Rectal smooth muscle tissue (tissue), 1 donor: ENCODE measurements at regions not wholly inside any gene's neighbourhood (a gene's known extent, or its start where the extent isn't known, plus 50 kb on each side); places are given as distances from the start of the nearest gene placed in this dataset.
"Not testable (repeated sequence)": the region's sequence is repeated elsewhere in the genome, so short reads cannot be mapped to it uniquely, and the experiment has no call there.

Experiments
- H3K27ac ChIP-seq: one replicate; pipeline ENCODE4 v1.7.0; 2013; ENCODE audit warnings: low read depth, low read length, inconsistent platforms
- H3K27me3 ChIP-seq: one replicate; pipeline ENCODE4 v1.7.0; 2013; ENCODE audit warnings: low read length; ENCODE audit not compliant: control insufficient read depth, insufficient read depth
- H3K36me3 ChIP-seq: one replicate; pipeline ENCODE4 v1.7.0; 2013; ENCODE audit warnings: low read length; ENCODE audit not compliant: control insufficient read depth, insufficient read depth
- H3K4me1 ChIP-seq: one replicate; pipeline ENCODE4 v1.7.0; 2013; ENCODE audit warnings: low read length; ENCODE audit not compliant: control insufficient read depth, insufficient read depth
- H3K4me3 ChIP-seq: one replicate; pipeline ENCODE4 v1.7.0; 2013; ENCODE audit warnings: low read length
- H3K9ac ChIP-seq: one replicate; pipeline ENCODE4 v1.7.0; 2013; ENCODE audit warnings: low read length

DNA sequence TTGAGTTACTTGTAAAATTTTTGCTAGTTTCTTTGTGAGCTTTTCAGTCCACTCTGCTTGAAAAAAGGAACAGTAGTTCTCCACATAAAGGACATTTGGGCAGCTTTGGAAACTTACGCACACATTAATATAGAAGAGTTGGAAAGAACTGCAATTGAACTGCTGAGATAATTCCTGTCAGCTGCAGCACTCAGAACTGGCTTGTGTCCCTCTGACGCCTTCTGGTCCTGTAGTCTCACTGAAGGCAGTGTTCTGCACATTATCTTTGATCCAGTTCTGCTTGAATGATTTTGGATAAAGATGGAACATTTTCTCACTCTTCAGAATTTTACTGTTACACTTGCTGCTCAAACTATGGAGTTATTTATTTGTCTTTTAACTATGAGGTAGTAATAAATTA is 901.9 kb downstream of the OTOL1 start:
- Histone ChIP-seq H3K27me3 (no peaks in the 10 kb centered on the region), H3K9ac (no peak overlapping the region), H3K4me3 (no peak overlapping the region), H3K36me3 (no peaks in the 10 kb centered on the region), H3K27ac (no peak overlapping the region), H3K4me1 (no peaks in the 10 kb centered on the region)

DNA sequence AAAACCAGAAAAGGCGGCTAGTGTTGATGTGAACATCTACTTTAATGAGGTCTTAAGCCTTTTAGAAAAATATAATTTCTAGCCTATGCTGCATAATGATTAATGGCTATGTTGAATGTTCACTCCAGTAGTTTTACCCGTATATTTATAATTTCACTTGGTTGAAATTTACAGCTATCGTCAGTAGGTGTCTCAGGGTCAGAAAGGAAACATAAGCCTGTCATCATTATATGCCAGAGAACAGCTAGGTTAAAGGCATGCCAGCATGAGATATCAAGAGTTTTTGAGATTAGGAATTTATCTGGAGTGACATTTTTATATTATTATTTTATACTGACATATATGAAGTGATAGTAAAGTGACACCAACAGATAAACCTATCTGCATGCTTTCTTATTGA is 904.1 kb downstream of the OTOL1 start:
- no peaks in the 10 kb centered on the region for H3K36me3 ChIP-seq
- no peaks in the 10 kb centered on the region for H3K27me3 ChIP-seq
- H3K27ac ChIP-seq: no peak overlapping the region
- H3K4me3 ChIP-seq: no peak overlapping the region
- no peak overlapping the region for H3K9ac ChIP-seq
- H3K4me1 ChIP-seq: no peaks in the 10 kb centered on the region

DNA sequence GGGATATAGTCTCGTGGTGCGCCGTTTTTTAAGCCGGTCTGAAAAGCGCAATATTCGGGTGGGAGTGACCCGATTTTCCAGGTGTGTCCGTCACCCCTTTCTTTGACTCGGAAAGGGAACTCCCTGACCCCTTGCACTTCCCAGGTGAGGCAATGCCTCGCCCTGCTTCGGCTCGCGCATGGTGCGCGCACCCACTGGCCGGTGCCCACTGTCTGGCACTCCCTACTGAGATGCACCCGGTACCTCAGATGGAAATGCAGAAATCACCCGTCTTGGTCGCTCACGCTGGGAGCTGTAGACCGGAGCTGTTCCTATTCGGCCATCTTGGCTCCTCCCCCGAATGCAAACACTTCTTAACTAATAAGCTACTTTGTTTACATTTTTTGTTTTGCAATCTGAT is 914.9 kb downstream of the OTOL1 start:
- H3K27ac ChIP-seq, H3K36me3 ChIP-seq, H3K27me3 ChIP-seq, H3K9ac ChIP-seq, H3K4me3 ChIP-seq, H3K4me1 ChIP-seq: not testable (repeated sequence)

DNA sequence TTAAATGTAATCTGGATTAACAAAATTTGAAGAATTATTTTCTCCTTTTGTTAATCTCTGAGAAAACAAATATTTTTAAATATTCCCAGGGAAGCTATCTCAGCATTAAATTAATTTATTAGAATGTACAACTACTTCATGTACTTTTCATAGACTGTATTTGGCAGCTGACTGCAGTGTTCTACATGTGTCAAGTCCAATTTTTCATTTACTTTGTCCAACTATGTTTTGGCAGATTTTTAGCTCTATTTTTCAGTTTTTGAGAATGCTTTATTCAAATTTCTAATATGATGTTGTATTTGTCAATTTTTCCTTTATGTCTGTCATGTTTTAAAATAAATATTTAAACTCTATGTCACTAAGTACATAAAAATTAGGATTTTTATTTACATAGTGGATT is 925.1 kb downstream of the OTOL1 start:
- no peaks in the 10 kb centered on the region for H3K27me3 ChIP-seq
- no peak overlapping the region for H3K4me3 ChIP-seq
- no peaks in the 10 kb centered on the region for H3K4me1 ChIP-seq
- no peaks in the 10 kb centered on the region for H3K36me3 ChIP-seq
- H3K27ac ChIP-seq: no peak overlapping the region
- no peak overlapping the region for H3K9ac ChIP-seq

DNA sequence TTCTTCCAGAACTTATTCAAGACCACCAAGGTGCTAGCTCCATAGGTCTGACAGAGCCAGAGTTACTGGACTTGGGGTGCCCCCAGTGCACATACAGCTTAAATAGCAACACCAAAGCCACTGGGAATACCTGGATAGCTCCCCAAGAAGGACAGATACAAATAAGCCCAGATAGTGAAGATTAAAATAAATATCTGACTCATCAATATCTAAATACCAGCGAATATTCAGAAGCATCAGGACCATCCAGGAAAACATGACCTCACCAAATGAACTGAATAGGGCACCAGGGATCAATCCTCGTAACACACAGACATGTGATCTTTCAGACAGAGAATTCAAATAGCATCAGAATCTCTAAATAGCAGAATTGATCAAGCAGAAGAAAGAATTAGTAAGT is 931.6 kb downstream of the OTOL1 start:
- H3K27ac ChIP-seq: no peak overlapping the region
- no peaks in the 10 kb centered on the region for H3K36me3 ChIP-seq
- no peaks in the 10 kb centered on the region for H3K27me3 ChIP-seq
- no peaks in the 10 kb centered on the region for H3K4me1 ChIP-seq
- H3K4me3 ChIP-seq: no peak overlapping the region
- H3K9ac ChIP-seq: no peak overlapping the region

DNA sequence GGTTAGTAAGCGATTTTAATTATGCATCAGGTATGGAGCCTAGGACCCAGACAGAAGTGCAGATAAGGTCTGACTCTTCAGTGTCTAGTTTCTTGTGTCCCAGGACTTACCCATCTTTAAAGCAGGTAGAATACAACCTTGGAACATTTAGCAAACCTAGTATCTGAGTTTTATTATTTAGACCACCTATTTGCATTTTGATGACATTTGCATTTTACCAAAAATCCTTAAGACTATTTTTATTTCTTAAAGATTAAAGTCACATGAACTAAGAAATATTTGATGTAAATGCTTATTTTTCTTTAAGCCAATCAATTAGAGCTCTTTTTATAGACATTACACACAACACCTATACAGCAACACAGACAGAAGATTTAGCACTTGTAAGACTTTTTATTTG is 939.1 kb downstream of the OTOL1 start:
- Histone ChIP-seq H3K27me3 (no peaks in the 10 kb centered on the region), H3K4me3 (no peak overlapping the region), H3K36me3 (no peaks in the 10 kb centered on the region), H3K4me1 (no peaks in the 10 kb centered on the region), H3K9ac (no peak overlapping the region), H3K27ac (no peak overlapping the region)

DNA sequence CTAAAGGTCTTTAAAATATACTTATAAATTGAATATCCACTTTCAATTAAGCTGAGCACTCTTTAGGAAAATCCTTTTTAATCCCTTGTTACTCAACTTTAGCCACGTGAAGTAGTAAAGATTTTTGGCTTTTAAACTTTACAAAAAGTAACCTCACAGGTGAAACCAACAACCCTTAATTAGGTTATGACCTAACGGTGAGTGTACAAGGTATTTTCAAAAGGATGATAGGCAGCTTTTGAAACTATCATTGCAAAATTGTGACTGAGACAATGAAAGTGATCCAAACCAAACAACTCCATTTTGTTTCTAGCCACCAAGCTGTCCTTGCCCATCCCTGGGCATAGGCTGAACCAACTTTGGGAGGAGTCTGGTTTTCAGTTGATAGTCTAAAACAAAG is 940.2 kb downstream of the OTOL1 start:
- Histone ChIP-seq H3K9ac (no peak overlapping the region), H3K27ac (no peak overlapping the region), H3K27me3 (no peaks in the 10 kb centered on the region), H3K4me3 (no peak overlapping the region), H3K36me3 (no peaks in the 10 kb centered on the region), H3K4me1 (no peaks in the 10 kb centered on the region)

DNA sequence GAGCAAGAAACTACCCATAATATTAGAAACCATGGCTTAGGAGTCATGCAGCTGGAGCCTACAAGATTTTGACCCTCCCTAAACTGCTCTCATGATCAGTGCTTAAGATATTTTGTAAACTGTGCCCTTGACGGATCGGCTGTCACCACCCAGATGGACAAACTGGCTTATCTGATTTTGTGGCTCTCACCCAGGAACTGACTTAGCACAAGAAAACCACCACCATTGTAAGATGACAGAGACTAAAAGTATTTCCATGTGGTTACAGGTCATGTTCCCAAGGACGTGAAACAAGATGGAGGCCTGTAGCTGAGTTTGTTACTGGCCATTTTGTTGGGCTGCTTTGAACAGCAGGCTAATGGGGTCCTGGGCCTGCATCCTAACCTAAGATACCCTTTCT is 940.9 kb downstream of the OTOL1 start:
- no peak overlapping the region for H3K27ac ChIP-seq

DNA sequence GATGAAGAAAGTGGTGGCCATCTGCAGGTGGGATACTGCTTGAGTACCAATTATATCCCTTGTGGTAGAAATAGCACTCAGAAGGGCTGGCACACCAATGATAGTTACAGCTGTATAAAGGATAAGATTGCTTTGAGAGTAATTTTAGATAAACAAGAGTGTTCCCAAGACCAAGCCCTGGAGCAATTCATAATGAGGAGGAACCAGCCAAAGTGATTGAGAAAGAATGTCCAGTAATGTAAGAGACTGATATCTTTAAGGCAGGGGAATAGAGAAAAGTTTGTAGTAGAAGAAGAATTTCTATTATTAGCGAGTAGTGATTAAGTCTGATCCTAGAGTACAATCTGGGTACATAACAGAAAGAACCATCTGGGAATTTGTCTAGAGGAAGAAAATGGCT is 945.1 kb downstream of the OTOL1 start:
- H3K27ac ChIP-seq: no peak overlapping the region
- H3K4me1 ChIP-seq: no peaks in the 10 kb centered on the region
- H3K36me3 ChIP-seq: no peaks in the 10 kb centered on the region
- no peak overlapping the region for H3K4me3 ChIP-seq
- no peaks in the 10 kb centered on the region for H3K27me3 ChIP-seq
- no peak overlapping the region for H3K9ac ChIP-seq

More for the DNA sequence above, 940.9 kb downstream of the OTOL1 start:
- Histone ChIP-seq H3K27me3 (no peaks in the 10 kb centered on the region), H3K9ac (no peak overlapping the region), H3K4me1 (no peaks in the 10 kb centered on the region), H3K36me3 (no peaks in the 10 kb centered on the region), H3K4me3 (no peak overlapping the region)

DNA sequence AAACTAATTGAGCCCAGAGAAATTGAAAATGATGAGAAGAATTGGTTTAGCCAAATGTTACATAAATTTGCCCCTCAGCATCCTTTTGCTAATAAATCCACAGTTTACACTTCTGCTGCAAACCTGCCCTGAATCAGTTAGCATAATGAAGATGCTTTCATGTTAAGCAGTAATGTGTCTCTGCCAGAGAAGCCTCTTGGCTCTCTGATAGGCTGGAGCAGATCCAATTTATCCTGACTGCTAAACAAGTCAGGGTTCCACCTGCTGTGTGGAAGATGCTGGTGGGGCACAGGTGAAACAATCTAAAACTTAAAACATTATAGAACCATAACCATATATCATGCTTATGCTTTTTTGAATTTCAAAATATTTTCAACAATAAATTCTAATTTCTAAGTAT is 946.8 kb downstream of the OTOL1 start:
- Histone ChIP-seq H3K27ac (no peak overlapping the region), H3K9ac (no peak overlapping the region), H3K36me3 (no peaks in the 10 kb centered on the region), H3K4me3 (no peak overlapping the region), H3K4me1 (no peaks in the 10 kb centered on the region), H3K27me3 (no peaks in the 10 kb centered on the region)

DNA sequence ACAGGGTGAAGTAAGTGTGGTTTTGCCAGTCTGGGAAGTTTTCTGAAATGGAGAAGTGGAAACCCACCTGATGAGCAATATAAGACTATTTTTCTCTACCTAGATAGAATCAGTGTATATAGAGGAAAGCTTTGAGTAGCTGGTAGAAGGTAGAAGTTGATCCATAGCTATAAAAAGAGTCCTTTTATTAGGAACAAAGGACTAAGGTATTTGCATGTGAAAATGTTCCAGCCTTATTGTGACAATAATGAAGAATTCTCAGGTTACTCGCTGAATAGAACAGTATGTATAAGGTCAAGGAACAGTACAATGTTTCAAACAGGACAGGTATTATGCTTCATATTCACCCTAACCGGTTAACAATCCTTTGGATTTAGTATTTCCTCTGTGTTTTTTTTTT is 972.2 kb downstream of the OTOL1 start:
- H3K4me1 ChIP-seq: no peaks in the 10 kb centered on the region
- no peak overlapping the region for H3K4me3 ChIP-seq
- no peaks in the 10 kb centered on the region for H3K36me3 ChIP-seq
- no peak overlapping the region for H3K9ac ChIP-seq
- H3K27me3 ChIP-seq: no peaks in the 10 kb centered on the region
- no peak overlapping the region for H3K27ac ChIP-seq

DNA sequence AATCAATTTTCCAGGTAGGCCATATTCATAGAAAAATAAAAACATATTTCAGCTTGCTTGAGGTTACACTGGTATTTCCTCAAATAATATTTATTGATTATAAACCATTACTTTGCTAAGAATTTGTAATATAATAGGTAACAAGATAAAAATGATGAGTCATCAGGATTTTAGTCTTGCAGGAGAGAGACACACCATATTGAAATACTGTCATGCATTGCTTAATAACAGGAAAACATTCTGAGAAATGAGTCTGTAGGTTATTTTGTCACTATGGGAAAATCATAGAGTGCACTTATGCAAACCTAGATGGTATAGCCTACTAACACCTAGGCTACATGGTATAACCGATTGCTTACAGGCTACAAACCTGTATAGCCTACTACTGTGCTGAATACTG is 990.5 kb downstream of the OTOL1 start:
- no peaks in the 10 kb centered on the region for H3K27me3 ChIP-seq
- no peaks in the 10 kb centered on the region for H3K4me1 ChIP-seq
- H3K9ac ChIP-seq: no peak overlapping the region
- H3K4me3 ChIP-seq: no peak overlapping the region
- H3K27ac ChIP-seq: no peak overlapping the region
- no peaks in the 10 kb centered on the region for H3K36me3 ChIP-seq

DNA sequence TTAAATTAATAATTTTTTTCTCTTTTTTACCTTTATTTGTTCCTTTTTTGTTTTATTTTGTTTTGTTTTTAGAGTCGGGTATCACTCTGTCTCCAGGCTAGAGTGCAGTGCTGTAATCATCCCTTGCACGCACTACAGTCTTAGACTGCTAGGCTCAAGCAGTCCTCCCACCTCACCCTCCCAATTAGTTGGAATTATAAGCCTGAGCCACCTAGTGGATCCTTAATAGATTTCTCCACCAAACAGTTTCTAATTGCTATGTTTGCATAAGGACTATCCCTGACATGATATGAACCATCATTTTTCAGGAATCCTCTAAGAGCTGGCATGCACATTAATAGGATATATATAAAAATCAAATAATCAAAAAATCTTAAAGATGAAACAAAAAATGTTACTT is 993.2 kb downstream of the OTOL1 start:
- no peak overlapping the region for H3K4me3 ChIP-seq
- no peak overlapping the region for H3K27ac ChIP-seq
- H3K36me3 ChIP-seq: no peaks in the 10 kb centered on the region
- H3K27me3 ChIP-seq: no peaks in the 10 kb centered on the region
- H3K9ac ChIP-seq: no peak overlapping the region
- H3K4me1 ChIP-seq: no peaks in the 10 kb centered on the region

DNA sequence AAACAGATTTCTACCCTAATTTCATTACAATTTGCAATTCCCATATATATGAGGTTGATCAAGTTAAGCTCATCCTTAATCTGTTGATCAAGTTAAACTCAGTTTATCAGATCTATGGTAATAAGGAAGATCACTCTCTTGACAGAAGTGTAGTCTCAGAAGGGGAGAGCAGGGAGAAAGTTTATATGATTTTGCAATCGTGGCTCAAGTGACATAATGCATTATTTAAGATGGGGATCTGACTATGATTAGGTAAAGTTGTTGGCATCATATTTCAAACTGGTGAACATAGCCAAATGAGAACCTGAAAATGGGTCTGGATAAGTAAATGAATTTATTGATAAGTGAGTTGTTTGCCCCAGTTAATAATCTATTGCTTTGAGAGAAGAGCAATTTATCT is 995.3 kb downstream of the OTOL1 start:
- no peaks in the 10 kb centered on the region for H3K4me1 ChIP-seq
- H3K27me3 ChIP-seq: no peaks in the 10 kb centered on the region
- H3K4me3 ChIP-seq: no peak overlapping the region
- no peaks in the 10 kb centered on the region for H3K36me3 ChIP-seq
- H3K9ac ChIP-seq: no peak overlapping the region
- H3K27ac ChIP-seq: no peak overlapping the region
